ENCODE measurements at regions not wholly inside any gene's neighbourhood (a gene's known extent, or its start where the extent isn't known, plus 50 kb on each side); places are given as distances from the start of the nearest gene placed in this dataset.

DNA sequence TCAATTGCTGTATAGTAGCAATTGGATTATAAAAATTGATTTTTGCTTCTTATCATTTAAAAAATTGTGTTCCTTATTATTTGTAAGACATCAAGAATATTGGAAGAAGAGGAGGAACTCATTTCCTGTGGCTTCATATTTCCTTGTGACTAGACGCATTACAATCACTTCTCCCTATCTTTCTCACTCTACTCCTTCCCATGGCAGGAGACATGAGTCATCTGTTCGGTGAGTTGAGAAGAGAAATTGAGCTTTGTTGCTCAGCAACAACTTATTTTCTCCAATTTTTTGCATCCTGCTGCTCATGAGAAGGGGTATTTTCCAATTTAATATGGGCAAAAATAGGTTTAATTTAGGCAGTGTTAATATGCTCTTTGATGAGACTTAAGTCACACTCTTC lies 1783.9 kb downstream of the SUCLG1 start:
- no peak for DNase-seq (ENCODE audit: extremely low read depth, low read depth)
- TF ChIP-seq, protein P1, sequence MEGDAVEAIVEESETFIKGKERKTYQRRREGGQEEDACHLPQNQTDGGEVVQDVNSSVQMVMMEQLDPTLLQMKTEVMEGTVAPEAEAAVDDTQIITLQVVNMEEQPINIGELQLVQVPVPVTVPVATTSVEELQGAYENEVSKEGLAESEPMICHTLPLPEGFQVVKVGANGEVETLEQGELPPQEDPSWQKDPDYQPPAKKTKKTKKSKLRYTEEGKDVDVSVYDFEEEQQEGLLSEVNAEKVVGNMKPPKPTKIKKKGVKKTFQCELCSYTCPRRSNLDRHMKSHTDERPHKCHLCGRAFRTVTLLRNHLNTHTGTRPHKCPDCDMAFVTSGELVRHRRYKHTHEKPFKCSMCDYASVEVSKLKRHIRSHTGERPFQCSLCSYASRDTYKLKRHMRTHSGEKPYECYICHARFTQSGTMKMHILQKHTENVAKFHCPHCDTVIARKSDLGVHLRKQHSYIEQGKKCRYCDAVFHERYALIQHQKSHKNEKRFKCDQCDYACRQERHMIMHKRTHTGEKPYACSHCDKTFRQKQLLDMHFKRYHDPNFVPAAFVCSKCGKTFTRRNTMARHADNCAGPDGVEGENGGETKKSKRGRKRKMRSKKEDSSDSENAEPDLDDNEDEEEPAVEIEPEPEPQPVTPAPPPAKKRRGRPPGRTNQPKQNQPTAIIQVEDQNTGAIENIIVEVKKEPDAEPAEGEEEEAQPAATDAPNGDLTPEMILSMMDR (IDR thresholded peaks at IDR 0.05; ENCODE audit: low read depth, low read length, missing control alignments): no peak
- no peak overlapping the region for H3K4me3 ChIP-seq (replicated peaks; ENCODE audit: low read depth, low read length)

DNA sequence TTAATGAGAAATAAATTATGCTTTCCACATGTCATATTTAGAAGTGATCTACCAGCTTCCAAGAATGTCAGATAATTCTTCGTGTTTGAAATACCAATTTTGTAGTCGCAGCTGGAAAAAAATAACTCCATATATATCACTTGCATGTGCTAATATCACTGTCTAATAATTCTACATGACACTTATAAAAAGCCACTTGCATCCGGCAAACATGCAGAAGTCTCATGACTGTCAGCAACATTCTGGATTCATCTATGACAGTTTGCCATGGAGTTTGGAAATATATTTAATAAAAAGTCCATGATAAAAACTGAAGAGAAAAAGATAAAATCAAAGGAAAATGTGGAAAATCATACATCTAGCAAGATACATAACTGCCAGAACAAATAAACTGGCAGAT lies 1784.4 kb downstream of the SUCLG1 start:
- TF ChIP-seq, protein P1 (IDR thresholded peaks at IDR 0.05; ENCODE audit: low read depth, low read length, missing control alignments): no peak
- H3K4me3 ChIP-seq (replicated peaks; ENCODE audit: low read depth, low read length): no peak overlapping the region
- no peak for DNase-seq (ENCODE audit: extremely low read depth, low read depth)

DNA sequence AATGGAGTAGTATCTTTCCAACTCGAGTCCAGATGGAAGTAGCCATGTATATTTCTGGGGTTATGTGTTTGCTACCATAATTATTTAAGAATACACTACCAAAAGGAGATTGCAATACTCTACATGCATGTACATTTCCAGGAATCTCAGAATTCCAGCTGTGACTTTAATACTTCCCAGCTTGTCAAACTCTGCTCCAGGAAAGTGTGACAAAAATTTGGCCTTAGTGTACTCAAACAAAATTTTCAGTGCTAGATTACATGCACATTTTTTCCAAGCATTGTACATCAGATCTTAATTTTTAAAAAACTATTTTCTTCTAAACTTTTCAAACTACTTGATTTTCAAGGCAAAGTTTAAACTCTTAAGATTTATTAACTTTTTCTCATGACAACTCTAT lies 1791.6 kb downstream of the SUCLG1 start:
- TF ChIP-seq, protein P1 (IDR thresholded peaks at IDR 0.05; ENCODE audit: low read depth, low read length, missing control alignments): no peak
- no peak overlapping the region for H3K4me3 ChIP-seq (replicated peaks; ENCODE audit: low read depth, low read length)

DNA sequence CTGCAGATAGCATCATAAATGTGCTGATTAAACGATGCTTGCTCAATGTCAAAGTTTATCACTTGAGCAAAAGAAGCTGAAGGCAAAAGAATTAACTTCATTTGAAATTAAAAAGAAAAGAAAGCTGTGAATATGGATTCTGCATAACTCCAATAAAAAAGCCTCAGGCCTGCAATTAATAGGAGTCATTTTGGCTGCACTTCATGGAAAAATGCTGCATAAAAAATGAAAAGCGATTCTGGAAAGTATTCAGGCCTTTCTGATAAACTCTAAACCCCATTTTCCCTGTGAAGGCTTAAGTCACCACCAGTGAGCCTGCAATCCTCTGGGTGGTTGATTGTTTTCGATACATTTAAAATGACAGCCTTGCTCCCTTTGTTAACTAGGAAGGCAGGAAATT lies 1793.4 kb downstream of the SUCLG1 start:
- no peak for DNase-seq (ENCODE audit: extremely low read depth, low read depth)
- TF ChIP-seq, protein P1 (IDR thresholded peaks at IDR 0.05; ENCODE audit: low read depth, low read length, missing control alignments): no peak
- no peak overlapping the region for H3K4me3 ChIP-seq (replicated peaks; ENCODE audit: low read depth, low read length)

More for the DNA sequence above, 1791.6 kb downstream of the SUCLG1 start:
- DNase-seq (ENCODE audit: extremely low read depth, low read depth): no peak

DNA sequence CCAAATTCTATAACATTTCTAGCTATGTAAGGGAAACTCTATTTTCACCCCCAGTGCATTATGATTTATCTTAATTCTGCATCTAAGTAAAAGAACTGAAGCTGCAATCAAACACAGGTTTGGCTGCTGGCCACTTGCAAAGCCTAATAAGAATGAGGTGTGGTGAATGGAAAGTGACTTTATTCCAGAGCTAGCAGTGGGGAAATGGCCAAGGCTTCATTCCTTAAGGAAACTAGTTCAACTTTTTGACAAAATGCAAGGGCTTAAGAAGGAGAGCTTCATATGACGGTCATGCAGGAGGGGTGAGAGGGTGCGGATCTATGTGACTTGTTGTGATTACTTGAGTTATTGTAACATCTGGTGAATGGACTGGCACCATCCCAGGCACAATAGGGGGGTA lies 1802.0 kb downstream of the SUCLG1 start:
- DNase-seq (ENCODE audit: extremely low read depth, low read depth): no peak
- TF ChIP-seq, protein P1 (IDR thresholded peaks at IDR 0.05; ENCODE audit: low read depth, low read length, missing control alignments): no peak
- H3K4me3 ChIP-seq (replicated peaks; ENCODE audit: low read depth, low read length): no peak overlapping the region

DNA sequence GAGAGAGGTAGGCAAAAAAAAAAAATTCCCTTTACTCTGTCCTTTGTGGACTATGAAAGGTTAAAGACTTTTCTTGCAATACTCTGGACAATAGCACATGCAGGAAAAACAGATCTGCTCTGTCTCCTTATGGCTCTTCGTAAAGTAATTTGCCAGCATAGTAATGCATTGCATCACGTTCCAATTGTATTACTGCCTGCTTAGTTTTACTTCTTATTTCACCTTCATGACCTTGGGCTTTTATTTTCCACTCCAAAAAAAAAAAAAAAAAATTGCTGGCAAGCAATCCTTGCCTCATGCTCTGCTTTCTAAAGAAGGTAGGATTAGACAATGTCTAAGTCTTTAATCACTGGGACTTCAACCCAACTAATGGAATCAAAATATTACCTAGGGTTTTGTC lies 1802.7 kb downstream of the SUCLG1 start:
- H3K4me3 ChIP-seq (replicated peaks; ENCODE audit: low read depth, low read length): no peak overlapping the region
- TF ChIP-seq, protein P1 (IDR thresholded peaks at IDR 0.05; ENCODE audit: low read depth, low read length, missing control alignments): no peak
- DNase-seq (ENCODE audit: extremely low read depth, low read depth): no peak

DNA sequence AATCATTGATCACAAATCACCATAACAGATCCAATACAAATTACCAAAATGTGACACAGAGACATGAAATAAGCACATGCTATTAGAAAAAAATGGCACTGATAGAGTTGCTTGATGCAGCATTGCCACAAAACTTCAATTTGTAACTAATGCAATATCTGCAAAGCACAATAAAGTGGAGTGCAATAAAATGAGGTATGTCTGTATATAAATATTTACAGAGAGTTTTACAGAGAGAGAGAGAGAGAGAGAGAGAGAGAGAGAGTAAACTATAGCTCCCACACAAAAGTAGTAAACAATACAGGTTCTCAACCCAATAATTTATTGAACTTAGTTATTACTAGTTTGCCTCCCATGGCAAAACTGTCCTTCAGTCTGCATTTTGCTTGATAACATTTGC lies 1807.0 kb downstream of the SUCLG1 start:
- TF ChIP-seq, protein P1 (IDR thresholded peaks at IDR 0.05; ENCODE audit: low read depth, low read length, missing control alignments): no peak
- no peak for DNase-seq (ENCODE audit: extremely low read depth, low read depth)
- no peak overlapping the region for H3K4me3 ChIP-seq (replicated peaks; ENCODE audit: low read depth, low read length)
